Head of caudate nucleus (tissue), 42 donors: ENCODE measurements at regions not wholly inside any gene's neighbourhood (a gene's known extent, or its start where the extent isn't known, plus 50 kb on each side); places are given as distances from the start of the nearest gene placed in this dataset.

Experiments used
- DNase-seq, 42 donors: peaks; one replicate each; pipeline versions ENCODE4 v3.0.0 to v3.0.0-alpha.2; 2020 to 2021; ENCODE audit warnings: mixed read lengths in 7 of 42
- intact Hi-C: fragments of 100-400 bp; cut with DNase I; formaldehyde crosslinking; loops from one replicate; pipeline ENCODE4 v1.15.0; 2022

- no peak for DNase-seq
- intact Hi-C loops, result no loop called here
Measured at GRCh38 chr7:17010637-17011300, 129.0 kb upstream of the AGR3 start.

DNA sequence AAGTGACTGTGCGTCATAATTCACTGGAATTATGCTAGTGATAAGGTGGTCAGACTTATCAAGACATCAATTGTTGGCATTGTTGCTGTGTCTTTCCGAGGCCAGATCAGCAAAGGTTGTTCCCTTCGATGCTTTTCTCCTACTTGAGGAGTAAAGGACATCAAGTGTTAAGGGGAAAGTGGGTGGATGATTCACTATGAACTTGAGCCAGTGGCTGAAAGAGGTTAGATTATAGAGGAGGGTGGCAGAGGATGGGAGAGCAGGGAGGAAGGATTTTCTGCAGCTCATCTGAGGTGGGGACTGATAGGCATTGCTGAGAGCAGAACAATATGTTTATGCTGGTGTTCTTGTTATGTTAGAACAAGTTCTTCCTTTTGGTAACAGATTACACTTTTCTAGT lies 131.4 kb upstream of the AGR3 start:
- no peak for DNase-seq
- intact Hi-C loops, result no loop called here

- intact Hi-C loops, result no loop called here
- DNase-seq, result no peak
Measured at GRCh38 chr7:17014686-17015085, 132.9 kb upstream of the AGR3 start.

- intact Hi-C loops, result no loop called here
- no peak for DNase-seq
Measured at GRCh38 chr7:17015598-17016031, 133.8 kb upstream of the AGR3 start.

- DNase-seq, result no peak
- intact Hi-C loops, result no loop called here
Measured at GRCh38 chr7:17016402-17017010, 134.7 kb upstream of the AGR3 start.

DNA sequence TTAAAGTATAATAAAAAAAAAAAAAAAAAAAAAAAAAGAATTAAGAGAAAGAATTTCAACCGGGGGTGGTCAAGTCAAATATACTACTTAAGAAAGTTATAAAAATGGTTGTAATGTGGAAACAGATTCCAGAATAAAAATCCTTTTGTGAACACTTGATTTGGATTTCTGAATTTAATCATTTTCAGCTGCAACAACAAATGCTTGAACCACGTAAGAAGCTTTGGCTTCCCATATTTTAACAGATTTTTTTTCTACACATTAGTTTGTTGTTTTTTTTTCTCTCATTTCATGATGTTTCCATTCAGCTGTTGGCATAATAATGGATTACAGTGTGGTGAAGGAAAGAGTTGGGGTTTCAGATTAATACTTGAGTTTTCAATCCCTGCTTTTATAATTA lies 137.3 kb upstream of the AGR3 start:
- intact Hi-C loops, result no loop called here
- no peak for DNase-seq

- intact Hi-C loops, result no loop called here
- no peak for DNase-seq
Measured at GRCh38 chr7:17020250-17020649, 138.5 kb upstream of the AGR3 start.

GRCh38 chr7:17021205-17021604 lies 139.4 kb upstream of the AGR3 start:
- intact Hi-C loops, result no loop called here
- DNase-seq, result no peak

- DNase-seq, result no peak
- intact Hi-C loops, result no loop called here
Measured at GRCh38 chr7:17022920-17023319, 141.1 kb upstream of the AGR3 start.

GRCh38 chr7:17026269-17026668 lies 144.5 kb upstream of the AGR3 start:
- intact Hi-C loops, result no loop called here
- no peak for DNase-seq

DNA sequence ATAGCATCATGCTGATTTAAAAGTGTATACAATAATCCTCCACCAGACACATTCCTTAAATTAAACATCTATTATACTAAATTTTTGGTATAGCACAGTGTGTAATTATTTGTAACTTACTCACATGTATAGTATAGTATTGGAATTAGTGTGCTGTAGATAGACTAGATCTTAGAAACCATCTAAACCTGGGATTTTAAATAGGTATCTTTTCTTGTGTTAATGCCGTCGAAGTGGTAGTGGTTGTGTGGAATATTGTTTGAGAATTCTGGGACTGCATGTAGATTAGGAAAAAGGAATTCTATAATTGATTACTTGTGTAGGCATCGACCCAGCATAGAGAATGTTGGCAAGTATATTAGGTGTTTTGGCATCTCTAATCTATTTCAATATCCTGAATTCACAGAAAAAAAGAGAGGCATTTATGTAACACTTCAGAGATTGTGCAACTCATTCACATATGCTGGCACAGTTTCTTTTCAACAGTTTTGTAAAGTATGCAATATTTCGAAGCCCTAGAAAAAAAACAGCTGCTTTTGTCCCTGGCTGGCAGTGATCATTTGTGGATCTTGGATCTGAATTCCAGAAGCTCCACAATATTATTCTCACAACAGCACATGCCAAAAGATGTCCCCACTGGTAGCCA lies 145.5 kb upstream of the AGR3 start:
- DNase-seq, result no peak
- intact Hi-C loops, result no loop called here

DNA sequence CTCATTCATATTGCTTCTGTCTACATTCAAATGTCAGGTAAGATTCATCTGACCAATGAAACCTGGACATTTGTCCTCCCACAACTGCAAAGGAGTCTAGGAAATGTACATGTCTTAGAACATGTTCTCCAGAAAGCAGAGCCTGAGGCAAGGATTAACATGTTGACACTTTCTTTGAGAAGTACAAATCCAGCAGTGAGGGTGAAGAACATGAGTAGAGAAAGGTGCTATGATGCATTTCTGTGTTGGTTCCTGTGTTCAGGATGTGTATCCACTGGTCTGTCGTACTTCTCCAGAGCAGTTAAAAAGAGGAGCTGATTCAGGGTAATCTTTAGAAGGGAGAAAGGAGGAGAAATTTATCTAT lies 146.0 kb upstream of the AGR3 start:
- intact Hi-C loops, result no loop called here

GRCh38 chr7:17029150-17029549 lies 147.4 kb upstream of the AGR3 start:
- intact Hi-C loops, result no loop called here
- DNase-seq, result no peak

More for the DNA sequence above, 146.0 kb upstream of the AGR3 start:
- no peak for DNase-seq

DNA sequence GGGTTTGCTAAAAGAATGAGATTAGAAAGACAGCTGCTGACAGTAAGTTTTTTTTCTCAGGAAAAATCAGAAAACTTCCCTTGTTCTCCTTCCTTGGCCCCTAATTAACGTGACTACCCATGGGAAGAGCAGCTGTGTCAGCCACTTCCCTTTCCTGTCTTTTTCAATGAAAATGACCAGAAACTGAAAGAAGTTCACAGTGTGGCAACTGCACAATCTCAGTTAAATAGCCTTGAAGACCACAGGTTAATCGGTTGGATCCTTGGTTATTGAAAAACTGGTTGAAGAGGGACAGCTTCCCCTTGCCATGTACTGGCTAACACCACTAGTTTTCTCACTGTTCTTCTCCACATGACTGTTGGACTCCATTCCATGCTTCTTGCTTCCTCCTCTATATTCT lies 148.8 kb upstream of the AGR3 start:
- intact Hi-C loops, result no loop called here
- no peak for DNase-seq

GRCh38 chr7:17031906-17032551 lies 150.2 kb upstream of the AGR3 start:
- no peak for DNase-seq
- intact Hi-C loops, result no loop called here

DNA sequence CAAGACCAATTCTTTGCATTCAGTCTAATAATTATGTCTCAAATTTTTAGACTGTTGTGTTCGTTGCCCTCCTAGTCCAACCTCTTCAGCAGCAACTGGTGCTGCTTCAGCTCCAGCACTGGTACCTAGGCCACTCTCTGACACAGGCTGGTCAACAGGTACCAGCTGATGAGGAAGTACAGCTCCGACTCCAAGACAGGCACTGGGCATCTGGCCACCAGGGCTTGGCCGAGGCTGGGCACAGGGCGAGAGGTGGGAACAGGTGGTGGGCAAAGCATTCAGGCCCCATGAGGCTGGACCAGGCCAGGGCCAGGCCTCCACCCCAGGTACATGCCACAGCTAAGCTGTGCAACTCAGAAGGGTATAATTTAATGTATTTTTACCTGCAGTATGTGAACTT lies 151.5 kb upstream of the AGR3 start:
- DNase-seq, result peak in 1 of 42 donors; percentile 15
- intact Hi-C loops, result no loop called here

- intact Hi-C loops, result no loop called here
- DNase-seq, result no peak
Measured at GRCh38 chr7:17036584-17036983, 154.8 kb upstream of the AGR3 start.

GRCh38 chr7:17037356-17037755 lies 155.6 kb upstream of the AGR3 start:
- no peak for DNase-seq
- intact Hi-C loops, result no loop called here

DNA sequence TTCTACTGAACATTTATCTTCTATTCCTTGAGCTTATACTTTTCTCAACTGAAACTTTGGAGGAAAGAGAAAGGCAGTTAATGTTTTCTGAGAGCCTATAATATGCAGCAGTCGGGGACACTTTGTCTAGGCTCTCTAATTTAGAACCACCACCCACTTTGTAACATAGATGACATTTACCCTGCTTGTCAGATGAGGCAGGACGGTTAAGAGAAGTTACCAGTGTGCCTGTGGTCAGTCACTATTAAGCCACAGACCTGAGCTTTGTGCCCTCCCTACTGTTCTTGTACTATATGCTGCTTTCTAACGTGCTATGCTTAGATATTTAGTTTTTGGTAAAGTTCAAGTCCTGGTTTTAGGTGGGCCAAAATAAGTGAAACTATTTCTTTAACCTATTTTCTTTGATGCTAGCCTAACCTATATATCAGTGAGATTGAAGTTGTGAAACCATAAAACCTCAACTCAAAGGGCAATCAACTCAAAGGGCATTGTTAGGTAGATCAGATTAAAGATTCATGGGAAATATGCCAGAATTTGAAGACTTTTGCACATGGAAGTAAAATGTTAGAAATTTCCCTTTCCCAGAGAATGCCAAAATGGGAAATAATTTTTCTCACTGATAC lies 156.5 kb upstream of the AGR3 start:
- DNase-seq, result no peak
- intact Hi-C loops, result no loop called here

GRCh38 chr7:17038783-17039170 lies 157.0 kb upstream of the AGR3 start:
- intact Hi-C loops, result no loop called here
- no peak for DNase-seq
